ENCODE measurements at regions not wholly inside any gene's neighbourhood (a gene's known extent, or its start where the extent isn't known, plus 50 kb on each side); places are given as distances from the start of the nearest gene placed in this dataset.

DNA sequence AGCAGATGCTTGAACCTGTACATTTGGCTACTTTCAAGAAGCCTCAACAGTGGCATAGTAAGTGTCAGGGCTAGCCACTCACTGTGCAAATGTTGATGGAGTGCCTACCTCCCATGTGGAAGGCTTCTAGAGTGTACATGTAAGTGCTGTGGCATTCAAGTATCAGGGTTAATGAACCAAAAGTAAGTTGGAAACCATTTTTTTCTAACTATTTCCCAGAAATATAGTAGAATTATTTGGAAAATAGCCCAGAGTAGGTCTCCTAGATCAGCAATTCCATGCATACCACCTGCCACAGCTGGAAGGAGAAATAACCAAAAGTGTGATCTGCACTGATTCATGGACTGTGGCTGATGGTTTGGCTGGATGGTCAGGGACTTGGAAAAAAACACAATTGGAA lies 53.3 kb downstream of the FOXD1 start:
- DNase-seq = no peak

DNA sequence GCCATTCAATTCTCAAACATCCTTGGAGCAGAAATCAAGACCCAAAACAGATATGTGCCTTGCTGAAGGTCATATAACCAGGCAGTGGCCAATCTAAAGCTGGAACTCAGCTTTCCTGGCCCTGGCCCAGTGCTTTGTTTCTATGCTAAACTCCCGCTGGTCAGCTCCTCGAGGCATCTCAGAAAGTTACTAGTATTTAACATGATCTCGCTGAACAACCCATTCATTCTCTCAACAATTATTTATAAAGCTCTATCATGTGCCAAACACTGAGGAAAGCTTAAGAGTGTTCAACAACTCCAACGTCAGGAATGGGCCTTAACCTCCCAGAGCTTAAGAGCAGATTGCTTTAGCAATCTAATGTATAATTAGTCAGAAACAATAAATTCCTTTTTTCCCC lies 54.0 kb downstream of the FOXD1 start:
- DNase-seq = no peak

DNA sequence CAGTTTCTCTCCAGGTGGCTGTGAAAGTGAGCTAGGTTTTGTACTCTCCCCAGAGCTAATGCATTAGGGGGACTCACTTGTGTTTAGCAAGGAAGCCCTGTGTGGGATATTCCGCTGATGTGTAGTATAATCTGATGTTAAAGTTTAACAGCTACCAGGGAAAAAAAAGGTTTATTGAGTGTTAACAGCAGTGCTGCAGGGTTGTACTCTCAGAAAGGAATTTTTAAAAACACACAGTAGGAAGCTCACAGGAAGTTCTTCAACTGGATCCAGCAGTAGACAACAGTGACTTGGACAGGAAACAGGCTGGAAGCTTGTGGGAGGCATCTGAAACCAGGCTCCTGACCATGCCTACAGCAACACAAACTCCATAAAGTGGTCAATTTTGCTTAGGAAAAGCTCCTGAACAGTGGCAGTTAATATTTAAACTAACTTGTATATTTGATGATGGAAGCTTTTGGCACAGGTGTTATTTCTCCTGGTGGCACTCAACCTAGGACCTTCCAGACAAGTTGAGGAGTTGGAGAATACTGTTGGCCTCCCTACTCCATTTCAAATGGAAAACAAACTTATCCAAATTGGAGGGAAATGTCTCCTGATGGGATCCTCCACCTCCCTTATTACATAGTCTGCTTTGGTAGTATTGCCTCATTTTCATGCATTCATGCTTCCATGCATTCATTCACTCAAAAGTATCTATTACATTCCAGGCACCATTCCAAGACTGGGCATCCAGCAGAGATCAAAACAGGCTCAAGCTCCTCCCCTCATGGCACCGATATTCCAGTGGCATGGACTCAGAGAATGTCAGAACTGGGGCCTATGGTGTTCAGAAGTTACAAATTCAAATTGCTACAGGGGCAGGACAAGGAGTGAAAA lies 54.7 kb downstream of the FOXD1 start:
- no peak for DNase-seq

DNA sequence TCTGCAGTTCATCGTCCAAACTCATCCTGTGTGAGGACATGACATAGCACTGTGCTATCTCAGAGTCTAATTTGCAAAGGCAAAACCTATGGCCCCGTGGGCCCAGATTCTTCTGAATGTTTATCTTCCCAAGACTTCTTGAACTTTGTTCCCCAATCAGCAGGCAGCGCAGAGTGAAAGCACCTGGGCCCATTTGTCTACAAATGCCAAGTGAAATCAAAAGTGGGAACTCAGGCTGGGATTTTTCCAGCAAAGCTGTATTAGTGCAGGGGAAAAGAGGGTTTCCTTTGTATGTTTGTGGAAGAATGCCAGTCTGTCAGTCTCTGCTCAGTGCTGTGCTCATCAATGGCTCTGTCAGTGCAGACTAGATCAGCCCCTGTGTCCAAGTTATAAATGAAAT lies 55.8 kb downstream of the FOXD1 start:
- DNase-seq = no peak

DNA sequence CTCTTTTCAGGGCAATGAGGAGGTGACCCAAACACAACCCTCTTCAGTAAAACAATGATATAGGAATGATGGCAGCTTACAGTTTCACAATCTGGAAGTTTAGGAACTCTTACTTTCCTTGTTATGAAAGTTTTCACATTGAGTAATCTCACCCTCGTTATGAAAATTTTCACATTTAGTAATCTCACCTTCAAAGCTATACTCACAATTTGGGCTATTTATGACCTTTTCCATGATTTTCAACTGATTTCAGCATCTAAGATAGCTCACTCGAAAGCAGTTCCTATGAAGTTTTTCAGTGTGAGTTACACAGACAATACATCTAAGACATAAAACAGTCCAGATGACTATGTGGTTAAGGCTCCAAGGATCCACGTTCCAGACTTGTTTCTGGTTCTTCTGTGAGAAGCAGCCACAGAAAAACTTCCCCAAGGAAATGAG lies 57.1 kb downstream of the FOXD1 start:
- no peak for DNase-seq

DNA sequence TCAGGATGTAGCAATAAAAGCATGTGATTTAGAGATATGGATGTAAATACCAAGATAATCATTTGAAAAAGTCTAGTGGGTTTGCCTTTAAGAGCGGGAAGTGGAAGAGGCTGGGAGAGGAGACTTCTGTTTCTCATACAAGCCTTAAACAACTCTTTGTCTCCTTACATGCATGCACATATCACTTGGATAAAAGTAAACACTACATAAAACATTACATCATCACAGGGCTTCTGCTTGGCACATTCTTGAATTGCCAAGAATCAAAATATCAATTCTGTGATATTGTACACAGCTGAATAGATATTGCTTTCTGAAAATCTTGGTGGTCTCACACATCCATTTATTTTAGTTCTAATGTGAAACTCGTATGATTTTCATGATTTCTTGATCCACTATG lies 57.6 kb downstream of the FOXD1 start:
- DNase-seq = no peak

DNA sequence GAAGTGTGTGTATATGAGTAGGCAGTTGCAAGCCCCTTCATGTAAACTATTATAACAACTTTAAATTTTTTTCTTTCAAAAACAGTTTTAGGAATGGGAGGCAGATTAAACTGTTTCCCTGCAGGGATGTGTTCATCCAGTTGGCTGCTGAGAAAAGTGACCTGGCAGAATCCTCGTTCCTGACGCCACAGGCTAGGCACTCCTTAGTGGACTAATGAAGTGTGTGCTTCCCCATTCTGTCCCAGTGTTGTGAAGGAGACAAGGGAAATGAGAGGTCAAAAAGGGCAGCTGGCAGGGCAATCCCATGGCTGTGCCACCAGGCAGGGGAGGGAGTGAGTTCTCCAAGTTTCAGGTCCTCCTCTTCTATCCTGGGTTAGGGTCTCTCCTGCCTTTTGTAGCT lies 59.8 kb downstream of the FOXD1 start:
- no peak for DNase-seq

DNA sequence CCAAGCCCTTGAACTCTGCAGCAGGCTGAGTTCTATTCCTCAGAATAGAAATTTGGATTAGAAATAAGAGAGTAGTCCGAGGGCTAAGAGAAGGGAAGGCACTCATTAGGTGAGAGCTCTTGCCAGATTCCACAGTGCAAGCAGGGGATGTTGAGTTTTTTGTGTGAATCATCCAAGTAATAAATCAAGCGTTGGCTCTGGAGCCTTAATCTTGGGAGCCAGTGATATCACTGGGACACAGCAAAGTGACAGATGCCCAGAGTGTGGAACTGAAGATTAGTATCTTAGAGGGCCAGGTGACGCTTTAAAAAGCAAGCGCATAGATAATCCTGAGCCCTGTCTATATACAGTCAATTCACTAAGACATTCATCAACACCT lies 60.3 kb downstream of the FOXD1 start:
- no peak for DNase-seq

DNA sequence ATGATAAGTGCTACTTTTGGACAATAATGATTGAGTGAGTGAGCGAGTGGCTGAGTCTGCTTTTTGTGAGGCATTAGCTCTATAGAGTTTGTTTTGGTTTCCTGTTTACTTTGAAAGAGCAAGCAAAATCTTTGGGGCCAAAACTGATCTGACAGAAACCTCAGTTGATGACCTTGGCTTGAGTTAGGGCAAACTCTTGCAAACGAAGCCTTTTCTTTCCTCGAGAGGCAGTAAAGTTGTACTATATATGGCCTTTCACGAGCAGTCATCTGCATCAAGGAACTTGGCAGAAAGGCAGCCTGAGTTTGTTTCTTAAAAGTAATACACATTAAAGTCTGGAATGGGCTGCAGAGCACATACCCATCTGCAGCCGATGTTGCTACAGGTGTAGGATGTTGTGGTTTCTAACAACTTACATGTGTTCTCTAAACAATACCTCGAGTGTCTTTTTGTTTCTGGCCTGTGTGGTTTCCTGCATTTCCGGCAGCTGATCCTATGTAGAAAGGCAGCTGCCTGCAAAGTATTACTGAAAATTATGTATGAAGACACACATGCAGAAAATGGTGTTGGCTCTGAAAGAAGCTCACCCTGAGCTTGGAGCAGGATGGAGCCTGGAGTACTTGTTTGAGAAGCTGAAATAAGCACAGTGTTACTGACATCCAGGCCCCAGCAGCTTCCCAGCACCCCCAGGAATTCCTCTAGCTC lies 60.8 kb downstream of the FOXD1 start:
- DNase-seq = peak; percentile 54

DNA sequence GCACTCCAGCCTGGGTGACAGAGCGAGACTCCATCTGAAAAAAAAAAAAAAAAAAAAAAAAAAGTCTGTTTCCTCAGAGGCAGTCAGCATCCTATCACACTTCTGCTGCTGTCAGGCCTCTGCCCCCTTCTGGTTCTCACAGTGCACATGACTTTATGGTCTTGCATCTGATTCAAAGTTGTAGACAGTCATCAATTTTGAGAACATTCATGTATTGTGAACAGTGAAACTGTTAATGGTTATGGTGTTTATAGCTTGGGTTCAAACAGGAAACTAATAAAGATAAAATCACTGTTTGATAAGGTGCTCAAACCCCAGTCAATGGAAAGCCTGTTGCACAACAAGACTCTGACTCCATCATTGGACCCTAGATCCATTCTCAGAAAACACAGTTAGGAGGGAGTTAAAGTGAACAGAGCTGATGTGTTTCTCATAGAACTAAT lies 61.4 kb downstream of the FOXD1 start:
- peak; percentile 18 for DNase-seq

DNA sequence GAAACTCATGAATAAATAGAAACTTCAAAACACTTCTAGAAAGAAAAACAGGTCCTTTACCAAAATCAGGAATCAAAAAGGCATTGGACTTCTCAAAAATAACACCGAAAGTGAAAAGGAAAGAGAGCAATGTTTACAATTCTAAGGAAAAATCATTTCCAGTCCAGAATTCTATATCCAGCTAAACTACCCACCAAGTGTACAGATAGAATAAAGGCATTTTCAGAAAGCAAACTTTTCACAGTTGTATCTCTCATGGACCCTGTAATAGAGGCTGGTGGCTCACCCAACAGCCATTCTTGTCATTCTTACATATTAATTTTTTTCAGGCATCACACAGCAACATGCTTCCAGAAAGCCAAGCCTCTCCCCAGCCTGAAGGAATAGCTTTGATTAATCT lies 63.7 kb downstream of the FOXD1 start:
- no peak for DNase-seq

DNA sequence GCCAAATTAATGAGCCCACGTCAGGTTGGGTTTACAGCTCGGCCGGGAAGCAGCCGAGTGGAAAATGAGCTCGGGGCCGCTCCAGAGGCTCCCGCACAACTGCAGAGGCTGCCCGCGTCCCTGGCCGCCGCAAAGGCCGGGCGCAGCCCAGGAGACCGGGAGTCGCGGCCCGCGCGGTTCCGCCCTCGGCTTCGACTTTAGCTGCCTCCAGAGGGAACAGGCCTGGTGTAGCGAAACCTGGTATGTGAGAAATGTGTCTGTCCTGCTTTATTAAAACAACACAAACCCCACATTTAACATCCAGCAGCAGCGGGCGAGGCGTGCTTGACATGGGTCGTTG lies 66.2 kb downstream of the FOXD1 start:
- DNase-seq = no peak

DNA sequence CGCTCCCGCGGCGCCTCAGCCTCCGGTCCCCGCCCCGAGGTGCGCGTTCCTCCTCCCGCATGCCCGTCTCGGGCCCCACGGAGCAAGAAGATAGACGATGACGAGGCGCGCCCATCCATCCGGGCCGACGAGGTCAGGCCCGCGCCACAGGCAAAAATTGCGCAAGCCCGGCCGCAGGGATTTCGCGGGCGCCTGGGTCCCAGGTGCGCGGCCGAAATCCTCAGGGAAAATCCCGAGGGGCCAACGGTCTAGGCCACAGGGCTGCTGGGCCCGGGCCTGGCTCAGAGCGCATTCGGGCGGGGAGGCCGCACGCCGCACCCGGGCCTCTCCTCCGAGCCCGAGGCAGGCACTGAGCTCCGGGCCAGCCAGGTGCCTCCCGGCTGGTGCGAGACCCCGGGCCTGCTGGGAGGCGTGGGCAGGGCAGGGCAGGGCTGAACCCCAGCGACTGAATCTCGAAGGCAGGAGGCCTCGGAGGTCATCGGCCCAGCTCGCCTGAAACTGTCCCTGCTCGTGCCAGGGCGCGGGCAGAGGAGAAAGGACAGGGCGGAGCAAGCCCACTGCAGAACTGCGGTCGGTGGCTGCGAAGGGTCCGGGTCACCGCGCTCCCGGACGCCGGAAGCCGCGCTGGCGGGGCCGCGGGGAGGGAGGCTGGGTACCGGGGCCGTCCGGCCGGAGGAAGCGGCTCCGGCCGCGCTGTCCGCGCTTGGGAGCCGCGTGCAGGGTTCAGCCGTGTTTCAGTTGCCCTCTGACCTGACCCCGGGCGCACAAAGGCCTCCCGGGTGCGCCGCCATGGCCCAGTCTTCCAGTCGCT lies 66.8 kb downstream of the FOXD1 start:
- no peak for DNase-seq

DNA sequence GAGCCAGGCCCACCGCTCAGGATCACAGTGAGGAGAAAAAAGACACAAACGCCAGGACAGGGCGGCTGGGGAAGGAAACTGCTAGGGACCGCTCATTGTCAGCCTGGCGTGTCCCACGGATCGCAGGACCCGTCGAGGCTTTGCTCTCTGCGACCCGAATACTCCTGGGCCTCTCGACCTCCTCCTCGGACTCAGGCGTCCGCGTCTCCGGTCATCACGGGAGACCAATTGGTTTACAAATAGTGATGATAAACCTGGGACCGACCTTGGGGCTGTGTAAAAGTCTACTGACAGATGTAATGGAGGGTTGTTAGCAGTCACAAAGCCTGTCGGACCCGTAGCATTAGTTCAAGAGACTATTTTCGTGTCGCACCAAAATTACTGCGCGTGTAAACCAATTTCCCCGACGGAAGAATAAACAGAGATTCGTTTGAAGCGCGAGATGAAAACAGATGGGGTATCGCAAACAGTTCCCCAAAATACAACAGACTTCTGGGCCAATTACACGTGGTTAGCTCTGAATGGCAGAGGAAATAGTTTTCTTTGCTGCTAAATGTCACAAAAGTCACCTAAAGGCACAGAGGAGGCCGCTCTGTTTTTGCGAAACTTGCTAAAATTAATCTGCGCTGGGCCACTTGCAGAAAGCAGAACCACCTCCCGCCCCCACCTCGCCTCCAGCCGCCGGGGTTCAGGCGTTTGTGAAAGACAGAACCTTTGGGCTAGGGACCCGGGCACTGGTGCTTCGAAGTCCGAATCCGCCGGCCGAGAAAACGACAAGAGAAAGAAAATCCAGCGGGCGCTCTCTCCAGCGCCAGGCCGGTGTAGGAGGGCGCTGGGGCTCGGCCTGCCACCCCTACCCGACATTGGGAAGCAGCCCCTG lies 67.6 kb downstream of the FOXD1 start:
- DNase-seq = no peak

DNA sequence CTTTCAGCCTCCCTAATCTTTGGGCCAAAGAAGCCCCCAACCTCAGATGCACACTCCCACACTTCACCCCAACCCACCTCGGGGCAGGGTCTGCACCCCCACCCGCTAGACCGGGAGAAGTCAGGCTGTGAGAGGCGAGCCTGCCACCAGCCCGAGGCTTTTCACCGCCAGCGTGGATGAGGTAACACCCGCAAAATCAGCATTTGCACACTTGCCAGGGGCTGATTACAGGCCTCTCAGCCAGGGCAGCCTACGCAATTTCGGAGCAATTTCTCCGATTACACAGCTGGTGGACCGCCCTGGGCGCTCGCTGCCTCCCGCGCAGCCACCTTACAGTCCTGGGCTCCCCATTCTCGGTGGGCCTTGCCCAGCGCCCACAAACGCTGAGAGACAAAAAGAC lies 68.5 kb downstream of the FOXD1 start:
- no peak for DNase-seq

DNA sequence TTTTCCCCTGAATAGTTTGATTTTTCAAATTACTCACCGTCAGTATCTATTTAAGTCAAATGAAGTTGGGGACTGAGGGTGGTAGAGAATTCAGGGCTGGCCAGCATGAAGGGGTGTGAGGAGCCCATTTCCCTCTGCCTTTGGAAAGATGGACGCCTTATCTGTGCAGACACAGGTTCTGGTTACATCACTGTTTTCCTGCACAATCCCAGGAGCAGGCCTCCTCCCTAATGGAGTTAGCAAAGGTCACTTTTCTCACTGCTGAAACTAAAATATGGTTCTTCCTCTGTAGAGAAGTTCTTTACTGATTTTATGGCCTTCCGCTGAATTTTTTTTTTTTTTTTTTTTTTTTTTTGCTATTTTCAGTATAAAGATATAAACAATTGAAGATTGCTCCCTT lies 69.1 kb downstream of the FOXD1 start:
- DNase-seq = no peak

DNA sequence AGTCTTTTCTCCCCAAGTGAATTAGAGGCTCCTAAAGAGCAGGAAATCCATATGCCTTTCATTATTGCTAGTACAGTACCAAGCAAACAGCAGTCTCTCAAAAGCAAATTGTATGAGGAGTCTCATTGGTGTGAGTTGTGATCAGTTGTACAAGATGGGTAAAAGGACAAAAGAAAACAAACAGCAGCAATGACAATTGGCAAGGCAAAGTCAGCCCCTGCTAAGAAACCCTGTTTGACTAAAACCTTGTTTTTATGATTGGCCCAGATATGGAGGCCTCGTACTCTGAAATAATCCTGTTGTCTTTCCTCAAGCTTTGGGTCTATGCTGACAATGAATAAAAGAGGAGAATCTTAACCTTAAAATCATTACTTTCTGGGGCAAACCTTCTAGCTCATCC lies 69.8 kb downstream of the FOXD1 start:
- no peak for DNase-seq

DNA sequence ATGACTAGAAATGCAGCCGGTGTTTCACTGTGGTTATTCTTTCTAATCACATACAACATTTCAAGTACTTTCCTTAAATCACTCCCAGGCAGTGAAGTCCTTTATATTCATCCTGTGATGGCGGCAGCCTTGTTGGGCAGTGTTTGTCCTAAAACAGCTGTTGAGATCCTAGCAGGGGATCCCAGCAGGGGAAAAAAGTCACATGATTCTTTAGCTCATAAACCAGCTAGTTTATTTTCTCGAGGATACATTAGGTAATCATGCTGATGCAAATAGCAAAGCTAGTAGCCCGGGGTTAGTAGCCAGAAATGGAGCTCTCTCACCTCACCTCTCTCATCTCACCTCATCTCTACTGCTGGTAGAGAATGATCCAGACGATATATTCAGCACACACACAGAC lies 70.5 kb downstream of the FOXD1 start:
- no peak for DNase-seq

DNA sequence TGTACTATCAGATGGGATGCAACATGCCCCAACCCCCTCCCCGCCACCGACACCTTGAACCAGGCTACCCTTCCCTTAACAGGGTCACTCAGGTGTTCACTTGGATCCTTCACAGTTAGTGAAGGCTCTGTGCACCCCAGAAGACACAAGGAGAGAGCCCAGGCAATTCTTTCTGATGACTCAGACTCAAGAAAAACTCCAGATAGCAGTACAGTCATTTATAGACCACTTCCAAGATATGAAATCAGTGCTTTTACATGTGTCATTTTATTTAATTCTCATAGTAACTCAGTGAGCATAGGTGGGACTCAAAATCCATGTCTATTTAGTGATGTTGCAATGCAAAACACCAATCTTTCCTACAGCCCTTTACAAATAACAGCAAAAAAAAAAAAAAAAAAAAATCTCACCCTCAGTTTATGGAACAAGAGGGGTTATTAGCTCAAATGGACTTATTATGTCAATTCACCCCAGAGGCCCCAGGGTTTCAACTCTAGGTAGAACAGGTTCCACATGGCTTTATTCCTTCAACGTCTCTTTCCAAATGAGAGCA lies 71.9 kb downstream of the FOXD1 start:
- DNase-seq = no peak

DNA sequence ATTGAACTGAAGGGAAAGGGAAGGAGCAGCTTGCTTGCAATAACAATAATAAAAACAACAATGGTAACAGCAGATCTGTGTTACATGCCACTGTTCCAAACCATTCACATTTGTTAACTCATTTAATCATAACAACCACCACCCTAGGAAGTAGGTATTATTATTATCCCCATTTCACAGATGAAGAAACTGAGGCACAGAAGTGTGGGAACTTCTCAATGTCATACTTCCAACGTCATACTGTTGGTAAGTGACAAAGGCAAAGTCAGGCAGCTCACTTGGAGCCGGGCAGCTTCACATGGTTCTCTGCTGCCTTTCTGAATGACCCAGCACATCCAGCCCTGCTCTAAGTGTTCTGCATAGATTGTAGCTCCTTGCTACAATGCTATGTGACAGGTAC lies 72.6 kb downstream of the FOXD1 start:
- DNase-seq = no peak

DNA sequence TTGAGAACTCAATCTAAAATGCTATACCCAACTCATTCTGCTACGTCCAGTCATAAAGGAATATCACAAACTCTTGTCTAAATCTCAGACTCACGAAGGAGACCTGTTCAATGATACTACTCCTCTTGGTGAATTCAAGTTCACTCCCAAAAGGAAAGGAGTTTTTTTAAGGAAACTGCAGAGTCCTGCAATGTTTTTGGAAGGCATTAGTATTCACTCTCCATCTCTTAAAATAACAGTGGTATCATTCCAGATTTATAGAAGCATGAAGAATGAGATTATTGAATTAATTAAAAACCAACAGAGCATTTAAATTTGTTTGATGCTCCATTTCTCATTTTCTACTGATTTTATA lies 73.4 kb downstream of the FOXD1 start:
- DNase-seq = no peak

DNA sequence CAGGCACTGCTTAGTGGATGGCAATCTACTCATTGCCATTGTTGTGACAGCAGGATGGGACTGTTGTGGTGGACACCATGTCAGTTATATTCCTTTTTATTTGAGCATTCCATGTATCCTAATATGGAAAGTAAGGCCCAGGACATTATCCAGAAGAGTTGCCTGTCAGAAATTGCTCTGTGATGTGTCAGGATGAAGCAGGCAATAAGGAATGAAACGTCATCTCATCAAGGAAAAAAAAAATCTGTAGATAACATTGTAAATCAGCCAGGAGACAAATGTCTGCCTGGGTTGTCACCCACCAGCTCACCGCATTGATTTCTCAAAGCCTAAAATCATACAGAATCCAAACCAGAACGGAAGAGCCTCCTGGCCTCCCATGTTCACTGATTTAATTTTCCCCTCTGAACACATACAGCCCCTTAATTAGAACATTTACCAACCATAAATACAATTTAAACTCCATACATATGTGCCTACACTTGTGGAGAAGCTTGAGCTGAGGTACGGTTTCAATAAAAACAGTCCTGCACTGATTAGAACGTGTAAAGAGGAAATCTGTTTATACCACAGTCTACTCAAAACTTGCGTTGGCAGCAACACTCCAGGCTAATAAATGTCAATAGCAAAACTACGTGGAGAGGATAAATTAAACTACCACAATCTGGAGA lies 73.9 kb downstream of the FOXD1 start:
- no peak for DNase-seq
